Lung (tissue), 11 donors: ENCODE measurements at regions not wholly inside any gene's neighbourhood (a gene's known extent, or its start where the extent isn't known, plus 50 kb on each side); places are given as distances from the start of the nearest gene placed in this dataset.

Experiments
- ATAC-seq: fragments of 200-7000 bp; cut with Tn5 transposase; one replicate; pipeline ENCODE4 v1.9.1; 2020; ENCODE audit warnings: moderate number of reproducible peaks; ENCODE audit not compliant: insufficient read depth, low FRiP score
- DNase-seq, 3 donors: peaks; one replicate each; pipeline ENCODE4 v3.0.0-alpha.2; 2013 to 2017
- H3K27ac ChIP-seq, 2 donors: one replicate each; pipeline ENCODE4 v1.5.1; 2013; ENCODE audit warnings: mild to moderate bottlenecking in 2 of 2, moderate library complexity in 2 of 2, control low read depth in 1 of 2, inconsistent platforms in 1 of 2, low read depth in 1 of 2, low read length in 1 of 2
- H3K27me3 ChIP-seq, 3 donors: one replicate each; pipeline ENCODE4 v1.5.1; 2013; ENCODE audit warnings: low read length in 2 of 3; ENCODE audit not compliant: control insufficient read depth in 3 of 3, insufficient read depth in 3 of 3
- H3K36me3 ChIP-seq, 4 donors: one replicate each; pipeline ENCODE4 v1.5.1; 2013; ENCODE audit warnings: low read length in 4 of 4, mild to moderate bottlenecking in 1 of 4, moderate library complexity in 1 of 4; ENCODE audit not compliant: control insufficient read depth in 4 of 4, insufficient read depth in 4 of 4
- H3K4me1 ChIP-seq, 5 donors: one replicate each; pipeline ENCODE4 v1.5.1; 2013; ENCODE audit warnings: low read length in 5 of 5, mild to moderate bottlenecking in 2 of 5, moderate library complexity in 1 of 5; ENCODE audit not compliant: control insufficient read depth in 5 of 5, insufficient read depth in 5 of 5
- H3K4me3 ChIP-seq: one replicate; pipeline ENCODE4 v1.5.1; 2013; ENCODE audit warnings: mild to moderate bottlenecking, control low read depth, moderate library complexity
- H3K9ac ChIP-seq, 2 donors: one replicate each; pipeline ENCODE4 v1.5.1; 2013; ENCODE audit warnings: low read length in 2 of 2, control low read depth in 1 of 2; ENCODE audit not compliant: insufficient read depth in 1 of 2
- H3K9me3 ChIP-seq, 4 donors: one replicate each; pipeline ENCODE4 v1.5.1; 2013; ENCODE audit warnings: low read length in 3 of 4, mild to moderate bottlenecking in 1 of 4, moderate library complexity in 1 of 4; ENCODE audit not compliant: control insufficient read depth in 4 of 4, insufficient read depth in 3 of 4
- CTCF ChIP-seq: IDR thresholded peaks from 2 replicates; pipeline ENCODE4 v1.5.1; 2012; ENCODE audit warnings: mild to moderate bottlenecking; ENCODE audit errors: control extremely low read depth, extremely low read depth
- WGBS, 2 donors: extraction: QIAGEN DNeasy Blood & Tissue Kit; methylation state at CpG; one replicate each; pipeline ENCODE4 v1.1.7; 2013; 5-methylcytosine and 5-hydroxymethylcytosine counted together
- donor health status: control.
- donor health status: control.
- donor health status: Bipolar disorder and iron deficiency.
- donor health status: healthy.
- donor health status: DM: yes; HTN: yes; CAD: no.

DNA sequence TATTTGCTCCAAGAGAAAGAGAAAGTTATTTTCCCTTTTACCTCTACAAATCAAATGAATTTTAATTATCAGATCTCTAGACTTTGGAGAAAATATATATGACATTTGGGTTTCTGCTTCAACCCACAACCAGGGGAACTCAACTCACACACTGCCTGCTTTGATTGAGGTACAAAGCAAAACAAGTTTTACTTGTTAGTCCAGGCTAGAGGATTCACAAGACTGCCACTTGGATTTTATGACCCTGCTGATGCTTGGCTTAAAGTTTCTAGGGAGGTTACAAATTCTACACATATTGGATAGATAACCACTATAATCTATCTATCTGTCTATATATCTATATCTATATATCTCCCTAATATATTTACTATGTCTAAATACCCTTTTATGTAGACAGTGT, 467.3 kb upstream of the RGS18 start:
- no peak for TF ChIP-seq CTCF
- no peak overlapping the region for H3K27ac ChIP-seq
- no peaks in the 10 kb centered on the region for H3K36me3 ChIP-seq
- no peak overlapping the region for H3K4me3 ChIP-seq
- H3K9ac ChIP-seq, result no peak overlapping the region
- DNase-seq (peak in 1 of 3 donors; percentile 23), ATAC-seq (no peak)
- no peaks in the 10 kb centered on the region for H3K27me3 ChIP-seq
- H3K4me1 ChIP-seq, result no peaks in the 10 kb centered on the region
- peaks cover 0 to 6% (median 0%) of the 10 kb centered on the region in 4 donors for H3K9me3 ChIP-seq

GRCh38 chr1:191693797-191694196, 464.5 kb upstream of the RGS18 start:
- Histone ChIP-seq H3K27me3 (no peaks in the 10 kb centered on the region), H3K4me3 (no peak overlapping the region), H3K27ac (no peak overlapping the region), H3K4me1 (peaks cover 0 to 6% (median 0%) of the 10 kb centered on the region in 5 donors), H3K9me3 (peaks cover 0 to 6% (median 0%) of the 10 kb centered on the region in 4 donors), H3K9ac (no peak overlapping the region), H3K36me3 (no peaks in the 10 kb centered on the region)
- ATAC-seq (no peak), DNase-seq (no peak)
- WGBS, 2 donors, result 84% methylated on average over 4 of the region's 4 CpGs
- TF ChIP-seq CTCF, result no peak

DNA sequence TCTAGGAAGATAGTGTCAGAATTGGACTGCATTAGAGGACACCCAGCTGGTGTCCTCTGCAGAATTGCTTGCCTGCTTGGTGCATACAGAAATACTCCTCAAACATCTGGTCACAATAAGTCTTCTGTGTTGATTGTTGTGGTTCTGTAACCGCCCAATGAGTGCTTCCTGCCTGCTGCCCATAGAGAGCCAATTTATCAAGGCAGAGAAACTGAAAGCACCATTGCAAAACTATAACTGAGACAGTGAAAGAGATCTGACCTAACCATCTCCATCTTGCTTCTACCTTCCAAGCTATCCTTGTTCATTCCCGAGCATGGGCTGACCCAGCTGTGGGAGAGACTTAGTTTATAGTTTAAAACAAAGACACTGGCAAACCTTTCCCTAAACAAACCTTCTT, 462.4 kb upstream of the RGS18 start:
- H3K36me3 ChIP-seq, result no peaks in the 10 kb centered on the region

More for the DNA sequence above, 462.4 kb upstream of the RGS18 start:
- H3K4me3 ChIP-seq, result no peak overlapping the region
- peaks cover 0 to 6% (median 0%) of the 10 kb centered on the region in 5 donors for H3K4me1 ChIP-seq
- peaks cover 0 to 6% (median 0%) of the 10 kb centered on the region in 4 donors for H3K9me3 ChIP-seq
- no peak overlapping the region for H3K9ac ChIP-seq
- TF ChIP-seq CTCF, result no peak
- DNase-seq, result peak in 1 of 3 donors; percentile 12
- H3K27ac ChIP-seq, result no peak overlapping the region
- ATAC-seq, result no peak
- WGBS, 2 donors, result 48 to 63% methylated on average over 2 of the region's 2 CpGs
- no peaks in the 10 kb centered on the region for H3K27me3 ChIP-seq
